Smooth muscle cell (in vitro differentiated cells): ENCODE measurements at regions not wholly inside any gene's neighbourhood (a gene's known extent, or its start where the extent isn't known, plus 50 kb on each side); places are given as distances from the start of the nearest gene placed in this dataset.
"Not testable (repeated sequence)": the region's sequence is repeated elsewhere in the genome, so short reads cannot be mapped to it uniquely, and the experiment has no call there.

Experiments
- DNase-seq: peaks from one replicate; lab custom pipeline; 2025; ENCODE audit not compliant: unreplicated experiment; lab: John Stamatoyannopoulos, UW
- H2AFZ ChIP-seq: fragments of 200-600 bp; sonication (generic); 2 replicates; pipeline ENCODE4 v1.6.0; 2016; ENCODE audit warnings: antibody characterized with exemption, low read depth, mild to moderate bottlenecking
- H3F3A ChIP-seq: fragments of 200-600 bp; sonication (generic); 2 replicates; pipeline ENCODE4 v1.6.0; 2017; ENCODE audit warnings: antibody characterized with exemption, low read depth
- H3K27ac ChIP-seq: fragments of 200-600 bp; sonication (generic); 2 replicates; pipeline ENCODE4 v1.5.1; 2016; ENCODE audit warnings: low read depth, mild to moderate bottlenecking
- H3K27me3 ChIP-seq: fragments of 200-600 bp; sonication (generic); 2 replicates; pipeline ENCODE4 v1.6.1; 2016; ENCODE audit warnings: low read depth, mild to moderate bottlenecking
- H3K36me3 ChIP-seq: fragments of 200-600 bp; sonication (generic); 2 replicates; pipeline ENCODE4 v1.5.1; 2016; ENCODE audit warnings: low read depth
- H3K4me1 ChIP-seq: fragments of 200-600 bp; sonication (generic); 2 replicates; pipeline ENCODE4 v1.5.1; 2016; ENCODE audit warnings: low read depth
- H3K4me2 ChIP-seq: fragments of 200-600 bp; sonication (generic); 2 replicates; pipeline ENCODE4 v1.6.0; 2016; ENCODE audit warnings: mild to moderate bottlenecking
- H3K4me3 ChIP-seq: fragments of 200-600 bp; sonication (generic); 2 replicates; pipeline ENCODE4 v1.5.1; 2016; ENCODE audit warnings: mild to moderate bottlenecking
- H3K79me2 ChIP-seq: fragments of 200-600 bp; sonication (generic); 2 replicates; pipeline ENCODE4 v1.6.0; 2016; ENCODE audit warnings: low read depth, mild to moderate bottlenecking
- H3K9ac ChIP-seq: fragments of 200-600 bp; sonication (generic); 2 replicates; pipeline ENCODE4 v1.6.0; 2016; ENCODE audit warnings: low read depth
- H3K9me3 ChIP-seq: fragments of 200-600 bp; sonication (generic); replicated peaks from 2 replicates; pipeline ENCODE4 v1.5.1; 2016; ENCODE audit warnings: low read depth
- H4K20me1 ChIP-seq: fragments of 200-600 bp; sonication (generic); 2 replicates; pipeline ENCODE4 v1.6.0; 2016; ENCODE audit warnings: low read depth
- CTCF ChIP-seq: fragments of 200-600 bp; sonication (generic); IDR thresholded peaks from 2 replicates; pipeline ENCODE4 v1.5.1; 2017; ENCODE audit warnings: borderline replicate concordance, mild to moderate bottlenecking, antibody characterized with exemption; ENCODE audit not compliant: insufficient read depth, poor library complexity, severe bottlenecking
- WGBS: methylation state at CpG from one replicate; pipeline ENCODE4 v1.1.7; 2016; ENCODE audit warnings: low lambda C conversion rate; 5-methylcytosine and 5-hydroxymethylcytosine counted together

- no peaks in the 10 kb centered on the region for H3K9me3 ChIP-seq
- TF ChIP-seq CTCF = peak; percentile 86
- WGBS = 54% methylated on average over 5 of the region's 5 CpGs
- no peaks in the 10 kb centered on the region for H4K20me1 ChIP-seq
- no peaks in the 10 kb centered on the region for H3F3A ChIP-seq
- peak; percentile 5 for DNase-seq
- H3K36me3 ChIP-seq = no peaks in the 10 kb centered on the region
- H2AFZ ChIP-seq = no peak overlapping the region
- H3K79me2 ChIP-seq = no peaks in the 10 kb centered on the region
- H3K9ac ChIP-seq = no peak overlapping the region
- H3K4me1 ChIP-seq = peaks cover 6% of the 10 kb centered on the region
- no peak overlapping the region for H3K4me2 ChIP-seq
- no peak overlapping the region for H3K4me3 ChIP-seq
- no peak overlapping the region for H3K27ac ChIP-seq
- no peaks in the 10 kb centered on the region for H3K27me3 ChIP-seq
Measured at GRCh38 chr9:71604197-71605063, 163.9 kb downstream of the CEMIP2 start.

- TF ChIP-seq CTCF = no peak
- H3K4me2 ChIP-seq = no peak overlapping the region
Measured at GRCh38 chr9:71602652-71603051, 165.7 kb downstream of the CEMIP2 start.

GRCh38 chr9:71595762-71596161 is 172.6 kb downstream of the CEMIP2 start:
- not testable (repeated sequence) for H4K20me1 ChIP-seq, H3K4me1 ChIP-seq, H3K27me3 ChIP-seq, H3K4me3 ChIP-seq, H3K9ac ChIP-seq, H3K9me3 ChIP-seq, DNase-seq, H3K36me3 ChIP-seq, H3K4me2 ChIP-seq, H2AFZ ChIP-seq, H3F3A ChIP-seq, H3K27ac ChIP-seq, H3K79me2 ChIP-seq
- WGBS = 84% methylated on average over 12 of the region's 12 CpGs

More at GRCh38 chr9:71602652-71603051, 165.7 kb downstream of the CEMIP2 start:
- no peak for DNase-seq
- H3K27me3 ChIP-seq = no peaks in the 10 kb centered on the region
- H3K9ac ChIP-seq = no peak overlapping the region
- H3K9me3 ChIP-seq = no peaks in the 10 kb centered on the region
- no peaks in the 10 kb centered on the region for H4K20me1 ChIP-seq
- H3K79me2 ChIP-seq = no peaks in the 10 kb centered on the region
- H3F3A ChIP-seq = no peaks in the 10 kb centered on the region
- no peaks in the 10 kb centered on the region for H3K4me1 ChIP-seq
- H3K36me3 ChIP-seq = no peaks in the 10 kb centered on the region
- no peak overlapping the region for H2AFZ ChIP-seq
- no peak overlapping the region for H3K4me3 ChIP-seq
- H3K27ac ChIP-seq = no peak overlapping the region

- DNase-seq = no peak
- Histone ChIP-seq H3K4me2 (peak overlapping the region; percentile 25), H3K9ac (no peak overlapping the region), H3K27ac (no peak overlapping the region), H3K9me3 (no peaks in the 10 kb centered on the region), H3K27me3 (no peaks in the 10 kb centered on the region), H4K20me1 (no peaks in the 10 kb centered on the region), H3K4me3 (no peak overlapping the region), H3K79me2 (no peaks in the 10 kb centered on the region), H3K36me3 (no peaks in the 10 kb centered on the region), H2AFZ (no peak overlapping the region), H3F3A (no peaks in the 10 kb centered on the region), H3K4me1 (no peaks in the 10 kb centered on the region)
- no peak for TF ChIP-seq CTCF
- WGBS = 34% methylated on average over 3 of the region's 3 CpGs
Measured at GRCh38 chr9:71594541-71594940, 173.8 kb downstream of the CEMIP2 start.
